Loucy (cell line): ENCODE measurements at regions not wholly inside any gene's neighbourhood (a gene's known extent, or its start where the extent isn't known, plus 50 kb on each side); places are given as distances from the start of the nearest gene placed in this dataset.

Source experiments
- H2AFZ ChIP-seq: fragments of 200-600 bp; sonication (generic); 2 replicates; pipeline ENCODE4 v1.6.0; 2016; ENCODE audit warnings: antibody characterized with exemption, mild to moderate bottlenecking, low read length, moderate library complexity
- H3F3A ChIP-seq: fragments of 200-600 bp; 2 replicates; pipeline ENCODE4 v1.6.0; 2016; ENCODE audit warnings: antibody characterized with exemption, low read depth, mild to moderate bottlenecking
- H3K27me3 ChIP-seq: fragments of 200-600 bp; sonication (generic); 2 replicates; pipeline ENCODE4 v1.6.1; 2014; ENCODE audit warnings: low read length, mild to moderate bottlenecking; ENCODE audit not compliant: insufficient read depth, poor library complexity, severe bottlenecking
- H3K36me3 ChIP-seq: fragments of 200-600 bp; sonication (generic); 2 replicates; pipeline ENCODE4 v1.6.1; 2016; ENCODE audit warnings: low read length; ENCODE audit not compliant: insufficient read depth
- H3K4me1 ChIP-seq: fragments of 200-600 bp; sonication (generic); 2 replicates; pipeline ENCODE4 v1.5.1; 2014; ENCODE audit warnings: low read length, mild to moderate bottlenecking; ENCODE audit not compliant: insufficient read depth, poor library complexity, severe bottlenecking
- H3K4me2 ChIP-seq: fragments of 200-600 bp; sonication (generic); 2 replicates; pipeline ENCODE4 v1.6.0; 2014; ENCODE audit warnings: antibody characterized with exemption, low read length, low read depth, mild to moderate bottlenecking; ENCODE audit not compliant: poor library complexity, severe bottlenecking
- H3K4me3 ChIP-seq: fragments of 200-600 bp; sonication (generic); 2 replicates; pipeline ENCODE4 v1.5.1; 2014; ENCODE audit warnings: low read length, mild to moderate bottlenecking, mixed read lengths; ENCODE audit not compliant: poor library complexity, severe bottlenecking
- H3K79me2 ChIP-seq: fragments of 200-600 bp; sonication (generic); 2 replicates; pipeline ENCODE4 v1.6.1; 2014; ENCODE audit warnings: low read length; ENCODE audit not compliant: insufficient read depth
- H3K9ac ChIP-seq: fragments of 200-600 bp; sonication (generic); 2 replicates; pipeline ENCODE4 v1.6.0; 2014; ENCODE audit warnings: mild to moderate bottlenecking, low read depth, low read length, moderate library complexity; ENCODE audit not compliant: poor library complexity, severe bottlenecking
- H3K9me2 ChIP-seq: fragments of 200-600 bp; sonication (generic); replicated peaks from 2 replicates; pipeline ENCODE4 v1.6.1; 2016; ENCODE audit warnings: low read depth, low read length, mixed read lengths
- H3K9me3 ChIP-seq: fragments of 200-600 bp; sonication (generic); 2 replicates; pipeline ENCODE4 v1.6.1; 2014; ENCODE audit warnings: mild to moderate bottlenecking, antibody characterized with exemption, low read length, low read depth; ENCODE audit not compliant: insufficient read depth
- H4K20me1 ChIP-seq: fragments of 200-600 bp; sonication (generic); 2 replicates; pipeline ENCODE4 v1.6.0; 2014; ENCODE audit warnings: antibody characterized with exemption, low read length, mild to moderate bottlenecking; ENCODE audit not compliant: insufficient read depth, poor library complexity, severe bottlenecking
- CTCF ChIP-seq: fragments of 200-600 bp; sonication (generic); conservative IDR thresholded peaks from 2 replicates; pipeline ENCODE4 v1.5.1; 2014; ENCODE audit warnings: mild to moderate bottlenecking, antibody characterized with exemption, low read length
- EZH2phosphoT487 ChIP-seq: fragments of 200-600 bp; IDR thresholded peaks from 2 replicates; pipeline ENCODE4 v1.6.1; 2018; ENCODE audit warnings: antibody characterized with exemption, mild to moderate bottlenecking, moderate library complexity, borderline replicate concordance

GRCh38 chr1:22284236-22284635 lies 141.3 kb upstream of the WNT4 start:
- H3K27me3 ChIP-seq, result no peaks in the 10 kb centered on the region
- H3K79me2 ChIP-seq, result no peaks in the 10 kb centered on the region
- H3K4me2 ChIP-seq, result no peak overlapping the region
- H3K9me2 ChIP-seq, result no peaks in the 10 kb centered on the region
- H3K4me1 ChIP-seq, result no peaks in the 10 kb centered on the region
- H3K36me3 ChIP-seq, result no peaks in the 10 kb centered on the region
- no peak overlapping the region for H2AFZ ChIP-seq
- H3K4me3 ChIP-seq, result no peak overlapping the region
- TF ChIP-seq CTCF, result no peak
- no peak for TF ChIP-seq EZH2phosphoT487
- H3K9me3 ChIP-seq, result no peaks in the 10 kb centered on the region
- H4K20me1 ChIP-seq, result no peaks in the 10 kb centered on the region
- H3K9ac ChIP-seq, result no peak overlapping the region
- no peaks in the 10 kb centered on the region for H3F3A ChIP-seq

GRCh38 chr1:22284906-22285548 lies 142.1 kb upstream of the WNT4 start:
- no peaks in the 10 kb centered on the region for H3K9me2 ChIP-seq
- H3K4me2 ChIP-seq, result no peak overlapping the region
- no peaks in the 10 kb centered on the region for H3F3A ChIP-seq
- no peak for TF ChIP-seq CTCF
- no peak for TF ChIP-seq EZH2phosphoT487
- H4K20me1 ChIP-seq, result no peaks in the 10 kb centered on the region
- H2AFZ ChIP-seq, result no peak overlapping the region
- no peak overlapping the region for H3K4me3 ChIP-seq
- no peaks in the 10 kb centered on the region for H3K4me1 ChIP-seq
- no peak overlapping the region for H3K9ac ChIP-seq
- H3K9me3 ChIP-seq, result no peaks in the 10 kb centered on the region
- no peaks in the 10 kb centered on the region for H3K27me3 ChIP-seq
- no peaks in the 10 kb centered on the region for H3K36me3 ChIP-seq
- H3K79me2 ChIP-seq, result no peaks in the 10 kb centered on the region

GRCh38 chr1:22285549-22286396 lies 142.9 kb upstream of the WNT4 start:
- Histone ChIP-seq H3K79me2 (no peaks in the 10 kb centered on the region), H3K9me3 (no peaks in the 10 kb centered on the region), H3K4me1 (no peaks in the 10 kb centered on the region), H3K4me2 (no peak overlapping the region), H3K9me2 (no peaks in the 10 kb centered on the region), H4K20me1 (no peaks in the 10 kb centered on the region), H3K9ac (no peak overlapping the region), H3K27me3 (no peaks in the 10 kb centered on the region), H3F3A (no peaks in the 10 kb centered on the region), H3K36me3 (no peaks in the 10 kb centered on the region), H3K4me3 (no peak overlapping the region), H2AFZ (no peak overlapping the region)
- TF ChIP-seq EZH2phosphoT487 (no peak), CTCF (no peak)
